ENCODE measurements at regions not wholly inside any gene's neighbourhood (a gene's known extent, or its start where the extent isn't known, plus 50 kb on each side); places are given as distances from the start of the nearest gene placed in this dataset.

- no peak for TF ChIP-seq CTCF (IDR thresholded peaks at IDR 0.05; ENCODE audit: low read length)
- TF ChIP-seq EZH2 (optimal IDR thresholded peaks at IDR 0.05; ENCODE audit: low read depth, low read length) = no peak
- TF ChIP-seq EZH2phosphoT487 (IDR thresholded peaks at IDR 0.05; ENCODE audit: low read length) = no peak
Observed at GRCh38 chrX:144293229-144293628, 409.4 kb downstream of the UBE2NL start.
